Muscle layer of colon (tissue), 2 donors: ENCODE measurements at regions not wholly inside any gene's neighbourhood (a gene's known extent, or its start where the extent isn't known, plus 50 kb on each side); places are given as distances from the start of the nearest gene placed in this dataset.

Experiments used
- H3K27ac ChIP-seq: one replicate; pipeline ENCODE4 v1.7.0; 2013; ENCODE audit warnings: low read depth, mild to moderate bottlenecking, low read length, moderate library complexity
- H3K27me3 ChIP-seq, 2 donors: one replicate each; pipeline ENCODE4 v1.7.0; 2013; ENCODE audit warnings: low read length in 2 of 2, mild to moderate bottlenecking in 2 of 2; ENCODE audit not compliant: insufficient read depth in 2 of 2, control insufficient read depth in 1 of 2
- H3K36me3 ChIP-seq: one replicate; pipeline ENCODE4 v1.7.0; 2013; ENCODE audit warnings: mild to moderate bottlenecking, low read length; ENCODE audit not compliant: insufficient read depth
- H3K4me1 ChIP-seq: one replicate; pipeline ENCODE4 v1.7.0; 2013; ENCODE audit warnings: mild to moderate bottlenecking, low read length; ENCODE audit not compliant: insufficient read depth
- H3K4me3 ChIP-seq, 2 donors: one replicate each; pipeline ENCODE4 v1.7.0; 2013; ENCODE audit warnings: low read length in 2 of 2, low read depth in 1 of 2, mild to moderate bottlenecking in 1 of 2, moderate library complexity in 1 of 2
- H3K9ac ChIP-seq: one replicate; pipeline ENCODE4 v1.7.0; 2013; ENCODE audit warnings: low read length
- H3K9me3 ChIP-seq: one replicate; pipeline ENCODE4 v1.7.0; 2013; ENCODE audit warnings: mild to moderate bottlenecking, low read length
- donor health status: abdominal sarcoma.
- donor health status: Adenocarcinoma of cecum.

- H3K27me3 ChIP-seq: peaks cover 0 to 4% of the 10 kb centered on the region in 2 donors
- no peaks in the 10 kb centered on the region for H3K9me3 ChIP-seq
- no peaks in the 10 kb centered on the region for H3K36me3 ChIP-seq
- H3K9ac ChIP-seq: no peak overlapping the region
- H3K4me3 ChIP-seq: no peak overlapping the region
- H3K4me1 ChIP-seq: no peaks in the 10 kb centered on the region
- H3K27ac ChIP-seq: no peak overlapping the region
These were observed 163.8 kb upstream of the MYL2 start for GRCh38 chr12:111084158-111084557.

DNA sequence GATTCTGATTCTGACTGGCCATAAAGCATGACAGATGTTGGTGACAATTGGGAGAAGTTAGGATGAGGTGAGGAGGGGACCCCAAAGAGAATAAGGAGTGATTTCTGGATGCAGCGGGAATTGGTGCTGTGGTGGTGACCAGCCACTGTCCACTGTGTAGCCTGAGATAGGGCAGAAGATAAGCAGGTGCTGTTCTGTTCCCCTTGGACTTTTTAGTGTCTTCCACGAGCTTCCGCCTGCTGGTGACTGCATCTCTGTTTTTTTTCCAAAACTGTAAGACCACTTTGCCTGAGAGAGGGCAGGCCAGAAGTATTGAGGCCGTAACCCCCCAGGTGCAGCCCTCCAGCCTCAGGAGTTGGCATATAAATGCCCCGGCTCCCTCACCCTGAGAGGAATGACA is 161.2 kb upstream of the MYL2 start:
- Histone ChIP-seq H3K27me3 (no peaks in the 10 kb centered on the region), H3K36me3 (no peaks in the 10 kb centered on the region), H3K4me1 (no peaks in the 10 kb centered on the region), H3K9me3 (no peaks in the 10 kb centered on the region), H3K9ac (no peak overlapping the region), H3K27ac (no peak overlapping the region), H3K4me3 (no peak overlapping the region)

GRCh38 chr12:111078731-111079130 is 158.4 kb upstream of the MYL2 start:
- Histone ChIP-seq H3K27ac (no peak overlapping the region), H3K4me3 (no peak overlapping the region), H3K9me3 (no peaks in the 10 kb centered on the region), H3K36me3 (no peaks in the 10 kb centered on the region), H3K9ac (no peak overlapping the region), H3K4me1 (no peaks in the 10 kb centered on the region), H3K27me3 (no peaks in the 10 kb centered on the region)

GRCh38 chr12:111076611-111077451 is 156.5 kb upstream of the MYL2 start:
- H3K4me3 ChIP-seq: no peak overlapping the region
- no peaks in the 10 kb centered on the region for H3K27me3 ChIP-seq
- no peaks in the 10 kb centered on the region for H3K9me3 ChIP-seq

DNA sequence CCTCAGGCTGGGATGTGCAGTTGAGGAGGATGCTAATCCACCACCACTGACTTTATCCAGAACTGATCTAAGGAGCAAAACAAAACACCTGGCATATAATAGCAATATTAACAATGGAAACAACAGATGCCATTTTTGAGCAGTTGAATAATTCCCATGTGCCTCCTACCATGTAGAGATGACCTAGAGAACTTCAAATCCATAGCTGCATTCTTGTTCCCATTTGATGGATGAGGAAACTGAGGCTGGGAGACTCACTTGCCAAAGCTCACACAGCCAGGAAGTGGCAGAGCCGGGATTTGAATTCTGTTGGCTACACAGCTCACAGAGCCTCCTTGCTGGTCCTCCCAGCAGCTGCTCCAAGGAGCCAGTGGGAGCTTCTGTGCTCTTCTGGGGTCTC is 155.8 kb upstream of the MYL2 start:
- no peak overlapping the region for H3K9ac ChIP-seq
- no peaks in the 10 kb centered on the region for H3K27me3 ChIP-seq
- no peaks in the 10 kb centered on the region for H3K4me1 ChIP-seq
- H3K4me3 ChIP-seq: no peak overlapping the region
- no peaks in the 10 kb centered on the region for H3K36me3 ChIP-seq
- H3K9me3 ChIP-seq: no peaks in the 10 kb centered on the region
- no peak overlapping the region for H3K27ac ChIP-seq

More at GRCh38 chr12:111076611-111077451, 156.5 kb upstream of the MYL2 start:
- Histone ChIP-seq H3K4me1 (no peaks in the 10 kb centered on the region), H3K27ac (no peak overlapping the region), H3K36me3 (no peaks in the 10 kb centered on the region), H3K9ac (no peak overlapping the region)

DNA sequence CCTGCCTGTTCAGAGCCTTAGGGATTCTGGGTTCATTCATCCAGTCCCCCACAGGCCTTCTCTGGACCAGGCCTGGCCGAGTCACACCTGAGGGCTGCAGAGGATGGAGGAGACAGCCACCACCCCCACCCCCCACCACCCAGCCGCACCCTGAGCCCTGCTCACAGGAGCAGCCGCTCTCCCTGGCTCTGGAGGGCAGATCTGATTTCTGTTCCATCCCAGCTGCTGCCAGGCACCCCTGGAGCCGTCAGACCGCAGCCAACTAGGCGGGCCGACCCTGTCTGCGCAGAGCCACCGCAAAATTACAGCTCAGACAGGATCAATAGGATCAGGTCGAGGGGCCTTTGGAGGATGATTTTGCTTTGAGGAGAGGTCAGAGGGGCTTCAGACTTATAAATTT is 154.6 kb upstream of the MYL2 start:
- Histone ChIP-seq H3K27me3 (no peaks in the 10 kb centered on the region), H3K27ac (no peak overlapping the region), H3K36me3 (no peaks in the 10 kb centered on the region), H3K9ac (no peak overlapping the region), H3K9me3 (no peaks in the 10 kb centered on the region), H3K4me1 (no peaks in the 10 kb centered on the region), H3K4me3 (no peak overlapping the region)

DNA sequence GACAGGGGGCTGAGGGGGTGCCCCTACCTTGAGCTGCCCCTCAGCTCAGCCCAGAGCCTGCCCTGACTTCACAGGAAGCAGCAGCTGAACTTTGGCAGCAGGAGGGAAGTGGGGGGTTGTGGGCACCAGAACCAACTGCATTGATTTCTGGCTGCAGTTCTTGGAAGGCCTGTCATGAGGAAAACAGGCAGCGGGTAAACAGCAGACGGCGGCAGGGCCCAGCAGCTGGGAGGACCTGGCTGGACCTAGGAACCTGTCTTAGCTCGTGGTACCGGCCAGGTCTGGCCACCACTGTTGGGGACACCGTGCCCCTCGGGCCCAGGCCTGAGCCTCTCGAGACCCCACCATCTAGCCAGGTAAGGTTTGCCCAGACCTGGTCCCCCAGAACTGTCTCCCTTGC is 154.2 kb upstream of the MYL2 start:
- H3K9ac ChIP-seq: no peak overlapping the region
- H3K27me3 ChIP-seq: no peaks in the 10 kb centered on the region
- H3K4me3 ChIP-seq: no peak overlapping the region
- H3K36me3 ChIP-seq: no peaks in the 10 kb centered on the region
- H3K9me3 ChIP-seq: no peaks in the 10 kb centered on the region
- no peaks in the 10 kb centered on the region for H3K4me1 ChIP-seq
- no peak overlapping the region for H3K27ac ChIP-seq

- Histone ChIP-seq H3K9ac (no peak overlapping the region), H3K4me3 (no peak overlapping the region), H3K9me3 (no peaks in the 10 kb centered on the region), H3K27me3 (no peaks in the 10 kb centered on the region), H3K36me3 (no peaks in the 10 kb centered on the region), H3K4me1 (no peaks in the 10 kb centered on the region), H3K27ac (no peak overlapping the region)
These were observed 153.0 kb upstream of the MYL2 start for GRCh38 chr12:111073370-111073769.

DNA sequence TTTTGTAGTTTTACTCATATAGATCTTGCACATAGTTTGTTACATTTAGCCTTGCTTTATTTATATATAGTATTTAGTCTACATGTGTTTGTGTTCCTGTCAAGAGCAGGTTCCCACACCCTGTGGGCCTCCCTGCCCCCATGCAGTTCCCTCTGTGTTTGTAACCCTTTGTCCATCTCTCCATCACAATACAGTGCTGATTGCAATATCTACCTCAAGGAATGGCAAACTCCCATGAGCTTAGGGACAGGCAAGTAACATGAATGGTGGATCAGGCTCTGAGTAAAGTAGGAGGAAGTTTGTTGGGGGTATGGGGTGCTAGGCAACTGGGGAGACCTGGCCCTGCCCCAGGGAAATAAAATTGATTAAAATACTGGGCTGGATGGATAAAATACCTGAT is 151.9 kb upstream of the MYL2 start:
- Histone ChIP-seq H3K4me3 (no peak overlapping the region), H3K27ac (no peak overlapping the region), H3K27me3 (no peaks in the 10 kb centered on the region), H3K9ac (no peak overlapping the region), H3K36me3 (no peaks in the 10 kb centered on the region), H3K9me3 (no peaks in the 10 kb centered on the region), H3K4me1 (no peaks in the 10 kb centered on the region)

GRCh38 chr12:111069886-111070285 is 149.5 kb upstream of the MYL2 start:
- Histone ChIP-seq H3K27me3 (no peaks in the 10 kb centered on the region), H3K4me3 (no peak overlapping the region), H3K27ac (no peak overlapping the region), H3K36me3 (no peaks in the 10 kb centered on the region), H3K9ac (no peak overlapping the region), H3K9me3 (no peaks in the 10 kb centered on the region), H3K4me1 (no peaks in the 10 kb centered on the region)

GRCh38 chr12:111068290-111068689 is 147.9 kb upstream of the MYL2 start:
- no peak overlapping the region for H3K4me3 ChIP-seq
- H3K36me3 ChIP-seq: no peaks in the 10 kb centered on the region
- no peaks in the 10 kb centered on the region for H3K27me3 ChIP-seq
- no peak overlapping the region for H3K27ac ChIP-seq
- no peak overlapping the region for H3K9ac ChIP-seq
- H3K9me3 ChIP-seq: no peaks in the 10 kb centered on the region
- H3K4me1 ChIP-seq: no peaks in the 10 kb centered on the region

- no peaks in the 10 kb centered on the region for H3K27me3 ChIP-seq
- H3K27ac ChIP-seq: no peak overlapping the region
- no peaks in the 10 kb centered on the region for H3K9me3 ChIP-seq
- no peaks in the 10 kb centered on the region for H3K36me3 ChIP-seq
- H3K9ac ChIP-seq: no peak overlapping the region
- H3K4me3 ChIP-seq: no peak overlapping the region
- H3K4me1 ChIP-seq: no peaks in the 10 kb centered on the region
These were observed 147.1 kb upstream of the MYL2 start for GRCh38 chr12:111067498-111067897.
